A673 (cell line): ENCODE measurements at regions not wholly inside any gene's neighbourhood (a gene's known extent, or its start where the extent isn't known, plus 50 kb on each side); places are given as distances from the start of the nearest gene placed in this dataset.

Source experiments
- BruUV-seq: library from RNA; stranded (reverse); fragments of 400-500 nt; replicated peaks from 2 replicates; lab custom pipeline; 2021; lab: Mats Ljungman, UMichigan
- CTCF ChIA-PET: fragments of 300-600 bp; sonication (Branson Sonifier 250); formaldehyde crosslinking; loops from one replicate; lab custom pipeline; 2022; ENCODE audit warnings: antibody characterized with exemption; lab: Charles Lee
- POLR2A ChIA-PET: fragments of 300-600 bp; sonication (Branson Sonifier 250); formaldehyde crosslinking; loops from one replicate; lab custom pipeline; 2022; ENCODE audit warnings: antibody characterized with exemption; ENCODE audit not compliant: low non-redundant PET; lab: Charles Lee
- DNase-seq: peaks from one replicate; pipeline ENCODE4 v3.0.0-alpha.2; 2015; ENCODE audit warnings: low spot score
- H3K27ac ChIP-seq: fragments of 200-600 bp; sonication (generic); 2 replicates; pipeline ENCODE4 v1.5.1; 2016; ENCODE audit warnings: mixed run types, low read depth, mild to moderate bottlenecking, mixed read lengths, antibody characterized with exemption, low read length; ENCODE audit not compliant: poor library complexity, severe bottlenecking
- H3K27me3 ChIP-seq: fragments of 200-600 bp; sonication (generic); replicated peaks from 2 replicates; pipeline ENCODE4 v1.6.1; 2017; ENCODE audit warnings: mixed run types, low read depth, mild to moderate bottlenecking, mixed read lengths, antibody characterized with exemption, low read length; ENCODE audit not compliant: insufficient read depth, poor library complexity
- H3K36me3 ChIP-seq: fragments of 200-600 bp; sonication (generic); 2 replicates; pipeline ENCODE4 v1.6.1; 2016; ENCODE audit warnings: mixed run types, mild to moderate bottlenecking, mixed read lengths, antibody characterized with exemption, low read length; ENCODE audit not compliant: insufficient read depth, poor library complexity, severe bottlenecking
- H3K4me1 ChIP-seq: fragments of 200-600 bp; sonication (generic); 2 replicates; pipeline ENCODE4 v1.6.1; 2017; ENCODE audit warnings: mixed run types, mild to moderate bottlenecking, mixed read lengths, antibody characterized with exemption, low read length; ENCODE audit not compliant: insufficient read depth, poor library complexity, severe bottlenecking
- H3K4me3 ChIP-seq: fragments of 200-600 bp; sonication (generic); 2 replicates; pipeline ENCODE4 v1.5.1; 2016; ENCODE audit warnings: low read depth, mixed run types, mild to moderate bottlenecking, mixed read lengths, low read length; ENCODE audit not compliant: poor library complexity, severe bottlenecking
- H3K9me3 ChIP-seq: fragments of 200-600 bp; sonication (generic); 2 replicates; pipeline ENCODE4 v1.6.1; 2016; ENCODE audit warnings: mixed run types, low read depth, mild to moderate bottlenecking, mixed read lengths, antibody characterized with exemption, low read length; ENCODE audit not compliant: poor library complexity, severe bottlenecking
- CTCF ChIP-seq: fragments of 300-800, 200-600 bp; sonication (generic); conservative IDR thresholded peaks from 2 replicates; pipeline ENCODE4 v1.5.1; 2017; ENCODE audit warnings: low read depth, mild to moderate bottlenecking, antibody characterized with exemption, low read length, moderate library complexity, mixed read lengths
- EZH2 ChIP-seq: fragments of 200-600 bp; sonication (generic); IDR thresholded peaks from 2 replicates; pipeline ENCODE4 v1.6.1; 2017; ENCODE audit warnings: borderline replicate concordance, low read depth, mild to moderate bottlenecking, mixed read lengths, antibody characterized with exemption, low read length; ENCODE audit not compliant: poor library complexity, severe bottlenecking
- intact Hi-C: fragments of 100-400 bp; cut with micrococcal nuclease; formaldehyde crosslinking; loops from one replicate; pipeline ENCODE4 v1.10.0; 2022; ENCODE audit not compliant: unreplicated experiment

DNA sequence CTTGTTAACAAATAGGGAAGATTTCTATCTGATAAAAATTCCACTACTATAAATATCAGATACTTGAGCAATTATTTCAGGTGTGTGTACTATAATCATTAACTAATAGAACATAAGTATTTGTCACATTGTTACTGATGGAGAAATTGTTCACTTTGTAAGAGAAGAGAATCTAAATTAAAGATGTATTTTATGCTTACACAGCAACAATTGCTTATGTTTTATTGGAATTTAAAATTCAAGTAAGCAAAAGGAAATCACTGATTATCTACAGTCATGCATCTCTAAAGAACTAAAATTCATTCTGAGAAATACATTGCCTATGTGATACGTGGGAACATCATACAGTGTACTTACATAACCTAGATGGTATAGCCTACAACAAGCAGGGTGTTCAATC is 1590.8 kb downstream of the GRIK2 start:
- no peak for DNase-seq
- BruUV-seq, result no TSS peak
- no peaks in the 10 kb centered on the region for H3K9me3 ChIP-seq
- H3K27ac ChIP-seq, result no peak overlapping the region
- POLR2A ChIA-PET, result no interaction called here
- no peak for TF ChIP-seq EZH2
- no peak for TF ChIP-seq CTCF
- H3K4me1 ChIP-seq, result no peaks in the 10 kb centered on the region
- H3K27me3 ChIP-seq, result no peaks in the 10 kb centered on the region
- H3K4me3 ChIP-seq, result no peak overlapping the region
- H3K36me3 ChIP-seq, result no peaks in the 10 kb centered on the region
- intact Hi-C loops, result no loop called here
- CTCF ChIA-PET, result no interaction called here

GRCh38 chr6:102981490-102982015 is 1588.0 kb downstream of the GRIK2 start:
- POLR2A ChIA-PET, result no interaction called here
- Histone ChIP-seq H3K27me3 (no peaks in the 10 kb centered on the region), H3K36me3 (no peaks in the 10 kb centered on the region), H3K4me3 (no peak overlapping the region), H3K4me1 (no peaks in the 10 kb centered on the region), H3K9me3 (no peaks in the 10 kb centered on the region), H3K27ac (no peak overlapping the region)
- intact Hi-C loops, result no loop called here
- CTCF ChIA-PET, result no interaction called here
- TF ChIP-seq EZH2 (no peak), CTCF (no peak)
- no TSS peak for BruUV-seq
- no peak for DNase-seq

GRCh38 chr6:102980951-102981350 is 1587.4 kb downstream of the GRIK2 start:
- ChIA-PET CTCF (no interaction called here), POLR2A (no interaction called here)
- no TSS peak for BruUV-seq
- no peak for TF ChIP-seq EZH2
- TF ChIP-seq CTCF, result no peak
- no peaks in the 10 kb centered on the region for H3K9me3 ChIP-seq
- no peak for DNase-seq
- H3K27me3 ChIP-seq, result no peaks in the 10 kb centered on the region
- H3K4me1 ChIP-seq, result no peaks in the 10 kb centered on the region
- intact Hi-C loops, result no loop called here
- no peak overlapping the region for H3K27ac ChIP-seq
- no peak overlapping the region for H3K4me3 ChIP-seq
- H3K36me3 ChIP-seq, result no peaks in the 10 kb centered on the region
